Right lobe of liver (tissue), 6 donors: ENCODE measurements at regions not wholly inside any gene's neighbourhood (a gene's known extent, or its start where the extent isn't known, plus 50 kb on each side); places are given as distances from the start of the nearest gene placed in this dataset.

ENCODE experiments used
- ATAC-seq, 4 donors: fragments of 200-7000 bp; cut with Tn5 transposase; one replicate each; pipeline ENCODE4 v1.9.1; 2020; ENCODE audit warnings: mild to moderate bottlenecking in 4 of 4, moderate library complexity in 4 of 4
- DNase-seq, 3 donors: peaks; one replicate each; pipeline ENCODE4 v3.0.0-alpha.2; 2020
- H3K27ac ChIP-seq, 3 donors: fragments of 200-600 bp; one replicate each; pipeline ENCODE4 v1.8.0; 2022
- H3K27me3 ChIP-seq, 2 donors: fragments of 200-600 bp; one replicate each; pipeline ENCODE4 v1.8.0; 2022
- H3K36me3 ChIP-seq, 4 donors: fragments of 200-600 bp; sonication (generic) in 1 of 4; one replicate each; pipeline versions ENCODE4 v1.5.1 to v1.8.0; 2017 to 2022; ENCODE audit warnings: control low read depth in 1 of 4
- H3K4me1 ChIP-seq, 4 donors: fragments of 200-600 bp; sonication (generic) in 1 of 4; one replicate each; pipeline versions ENCODE4 v1.5.1 to v1.8.0; 2017 to 2022; ENCODE audit warnings: control low read depth in 1 of 4
- H3K4me3 ChIP-seq, 3 donors: fragments of 200-600 bp; one replicate each; pipeline ENCODE4 v1.8.0; 2022
- H3K9me3 ChIP-seq, 4 donors: fragments of 200-600 bp; sonication (generic) in 1 of 4; one replicate each; pipeline versions ENCODE4 v1.5.1 to v1.8.0; 2017 to 2022; ENCODE audit warnings: control low read depth in 1 of 4
- CTCF ChIP-seq, 4 donors: fragments of 200-600 bp in 3 of 4; fragments of 450-650 bp in 1 of 4; IDR thresholded peaks; one replicate each; pipeline versions ENCODE4 v1.5.1 to v1.8.0; 2016 to 2022; ENCODE audit warnings: antibody characterized with exemption in 4 of 4, mild to moderate bottlenecking in 2 of 4
- POLR2A ChIP-seq: fragments of 450-650 bp; IDR thresholded peaks from one replicate; pipeline ENCODE4 v1.6.1; 2017; ENCODE audit warnings: antibody characterized with exemption, mild to moderate bottlenecking
- WGBS: methylation state at CpG from one replicate; pipeline ENCODE4 v1.1.6; 2018; ENCODE audit warnings: low coverage, low lambda C conversion rate; ENCODE audit not compliant: insufficient coverage; ENCODE audit errors: missing lambda C conversion rate; 5-methylcytosine and 5-hydroxymethylcytosine counted together
- intact Hi-C, 2 donors: fragments of 100-400 bp; cut with DNase I; formaldehyde crosslinking; loops; one replicate each; pipeline versions ENCODE4 v1.11.2 to v1.14.1; 2022
- donor health status: DM: no; HTN: yes; CAD: no.
- donor health status: DM: no; HTN: no; CAD: no.
- donor health status: DM: no; HTN: no; CAD: no.
- donor health status: DM: no; HTN: yes; CAD: no.
- donor health status: DM: no; HTN: yes; CAD: no.

GRCh38 chr9:89941875-89942274, 337.1 kb downstream of the GADD45G start:
- no peak overlapping the region for H3K4me3 ChIP-seq
- H3K27ac ChIP-seq, result no peak overlapping the region
- ATAC-seq (no peak), DNase-seq (no peak)
- no peaks in the 10 kb centered on the region for H3K9me3 ChIP-seq
- 80% methylated on average over 2 of the region's 2 CpGs for WGBS
- no peaks in the 10 kb centered on the region for H3K36me3 ChIP-seq
- H3K4me1 ChIP-seq, result no peaks in the 10 kb centered on the region
- intact Hi-C loops, result no loop called here
- no peak for TF ChIP-seq CTCF (IDR thresholded peaks at IDR 0.05)
- TF ChIP-seq POLR2A, result no peak
- H3K27me3 ChIP-seq, result no peaks in the 10 kb centered on the region

- H3K4me3 ChIP-seq, result no peak overlapping the region
- no peaks in the 10 kb centered on the region for H3K4me1 ChIP-seq
- intact Hi-C loops, result no loop called here
- no peak overlapping the region for H3K27ac ChIP-seq
- no peaks in the 10 kb centered on the region for H3K27me3 ChIP-seq
- ATAC-seq (no peak), DNase-seq (no peak)
- H3K36me3 ChIP-seq, result no peaks in the 10 kb centered on the region
- H3K9me3 ChIP-seq, result no peaks in the 10 kb centered on the region
- WGBS, result 90% methylated on average over 3 of the region's 7 CpGs
- TF ChIP-seq CTCF (IDR thresholded peaks at IDR 0.05) (no peak), POLR2A (no peak)
These were observed 337.8 kb downstream of the GADD45G start for GRCh38 chr9:89942643-89943042.

DNA sequence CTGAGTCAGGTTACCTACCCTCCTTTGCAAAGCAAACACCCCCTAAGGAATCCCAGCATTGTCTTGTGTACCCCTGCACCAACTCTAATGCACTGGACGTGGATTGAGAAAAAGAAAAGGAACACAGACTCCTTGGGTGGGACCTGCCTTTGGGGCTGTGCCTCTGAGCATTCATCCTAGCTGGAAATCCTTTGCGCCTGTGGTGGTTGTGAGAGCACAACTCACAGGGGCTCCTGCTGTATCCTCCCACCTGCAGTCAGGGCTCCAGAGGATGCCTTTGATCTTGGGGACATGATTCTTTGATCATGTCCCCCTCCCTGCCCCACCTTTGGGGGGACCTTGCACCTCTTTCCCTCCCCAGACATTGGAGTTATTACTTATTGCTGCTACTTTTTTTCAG, 338.5 kb downstream of the GADD45G start:
- intact Hi-C loops, result no loop called here
- WGBS, result no CpG with 5 or more reads among the region's 2 CpGs
- DNase-seq, result no peak
- TF ChIP-seq POLR2A (no peak), CTCF (IDR thresholded peaks at IDR 0.05) (no peak)
- H3K27ac ChIP-seq, result no peak overlapping the region
- ATAC-seq, result no peak
- no peaks in the 10 kb centered on the region for H3K27me3 ChIP-seq
- no peaks in the 10 kb centered on the region for H3K4me1 ChIP-seq
- no peaks in the 10 kb centered on the region for H3K9me3 ChIP-seq
- no peaks in the 10 kb centered on the region for H3K36me3 ChIP-seq
- no peak overlapping the region for H3K4me3 ChIP-seq

DNA sequence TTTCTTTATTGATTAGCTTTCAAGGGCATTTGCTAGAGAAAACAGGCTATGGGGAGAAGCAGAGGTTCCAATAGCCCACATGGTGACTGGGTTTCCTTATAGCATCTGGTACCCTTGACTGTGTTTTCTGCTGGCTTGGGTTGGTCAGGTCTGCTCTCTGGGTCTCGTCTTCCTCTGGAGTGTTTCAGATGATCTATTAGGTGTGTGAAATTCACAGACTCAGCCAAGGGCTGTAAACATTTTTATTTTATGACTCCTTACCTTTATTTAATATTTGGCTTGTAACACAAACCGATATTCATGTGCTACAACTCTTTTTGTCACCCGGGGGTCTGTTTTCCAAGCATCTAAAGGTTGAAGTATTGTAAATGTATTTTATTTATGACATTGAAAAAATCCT, 338.9 kb downstream of the GADD45G start:
- H3K27ac ChIP-seq, result no peak overlapping the region
- no peaks in the 10 kb centered on the region for H3K9me3 ChIP-seq
- no peak overlapping the region for H3K4me3 ChIP-seq
- DNase-seq (no peak), ATAC-seq (no peak)
- H3K36me3 ChIP-seq, result no peaks in the 10 kb centered on the region
- TF ChIP-seq CTCF (IDR thresholded peaks at IDR 0.05) (no peak), POLR2A (no peak)
- no peaks in the 10 kb centered on the region for H3K4me1 ChIP-seq
- H3K27me3 ChIP-seq, result no peaks in the 10 kb centered on the region
- WGBS, result 92% methylated on average over 3 of the region's 3 CpGs
- intact Hi-C loops, result no loop called here

GRCh38 chr9:89945133-89945532, 340.3 kb downstream of the GADD45G start:
- Histone ChIP-seq H3K4me1 (no peaks in the 10 kb centered on the region), H3K27me3 (no peaks in the 10 kb centered on the region), H3K4me3 (no peak overlapping the region), H3K27ac (no peak overlapping the region), H3K9me3 (no peaks in the 10 kb centered on the region), H3K36me3 (no peaks in the 10 kb centered on the region)
- 79% methylated on average over 4 of the region's 4 CpGs for WGBS
- intact Hi-C loops, result no loop called here
- TF ChIP-seq POLR2A, result no peak
- TF ChIP-seq CTCF (IDR thresholded peaks at IDR 0.05), result peak in 1 of 4 donors; percentile 12
- DNase-seq, result no peak
- no peak for ATAC-seq
